HG03378 (cell line): ENCODE measurements at regions not wholly inside any gene's neighbourhood (a gene's known extent, or its start where the extent isn't known, plus 50 kb on each side); places are given as distances from the start of the nearest gene placed in this dataset.

Experiments used
- ATAC-seq: cut with Tn5 transposase; IDR thresholded peaks from one replicate; pipeline ENCODE4 v1.9.1; 2021; ENCODE audit warnings: mild to moderate bottlenecking, moderate library complexity; ENCODE audit not compliant: unreplicated experiment

- no peak for ATAC-seq
Observed at GRCh38 chr2:83695530-83695929, 763.5 kb downstream of the SUCLG1 start.

- ATAC-seq: no peak
Observed at GRCh38 chr2:83695037-83695436, 764.0 kb downstream of the SUCLG1 start.

DNA sequence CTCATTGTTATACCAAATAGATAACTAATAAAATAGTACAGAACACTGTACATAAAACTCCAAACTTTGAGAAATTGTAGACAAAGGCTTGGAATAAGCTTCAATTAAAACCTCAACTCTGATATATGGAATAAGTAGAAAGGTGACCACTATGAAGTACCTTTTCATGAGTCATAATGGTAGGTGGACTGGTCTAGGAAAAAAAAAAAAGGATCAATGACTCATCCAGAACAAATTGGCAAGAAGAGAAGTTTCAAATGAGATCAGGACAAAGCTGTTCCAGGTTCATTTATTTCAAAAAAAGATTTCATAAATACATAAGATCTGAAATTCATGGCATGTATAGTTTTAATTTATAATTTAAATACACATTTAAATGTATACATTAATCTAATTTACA, 769.7 kb downstream of the SUCLG1 start:
- no peak for ATAC-seq

DNA sequence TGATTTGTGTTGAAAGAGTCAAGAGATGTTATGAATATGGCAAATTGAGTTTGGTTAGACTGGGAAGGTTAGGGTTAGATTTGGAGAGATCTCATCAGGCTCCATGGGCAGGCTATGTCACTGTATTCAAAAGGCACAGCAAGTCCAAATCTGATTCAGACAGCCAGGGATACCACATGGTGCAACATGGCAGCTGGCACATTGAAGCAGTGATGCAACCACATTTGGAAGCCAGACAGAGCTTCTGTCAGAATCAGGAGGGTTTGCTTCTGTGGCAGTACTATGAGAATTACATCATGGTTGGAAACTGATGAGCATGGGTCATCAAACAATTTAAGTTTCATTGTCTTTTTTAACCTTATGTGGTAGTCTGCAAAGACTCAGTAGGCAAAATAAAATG, 772.2 kb downstream of the SUCLG1 start:
- no peak for ATAC-seq

DNA sequence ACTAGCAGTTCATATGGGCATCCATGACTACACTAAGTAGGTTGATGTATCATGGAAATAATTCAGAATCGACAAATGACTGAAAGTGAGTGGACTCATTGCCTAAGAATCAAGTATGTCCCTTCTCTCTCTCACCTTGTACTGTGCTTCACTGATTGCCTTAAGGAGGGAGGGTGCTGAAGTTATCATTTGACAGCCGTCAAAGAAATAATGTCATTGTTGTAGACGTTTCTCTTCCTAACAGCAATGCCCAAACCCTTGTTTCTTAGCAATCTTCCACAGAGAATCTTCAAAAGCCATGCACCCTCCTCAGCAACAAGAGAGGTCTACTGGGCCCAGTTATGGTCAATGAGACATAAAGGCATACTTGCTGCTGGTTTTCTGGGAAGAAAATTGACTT, 785.0 kb downstream of the SUCLG1 start:
- ATAC-seq: no peak

GRCh38 chr2:83665894-83666293, 793.2 kb downstream of the SUCLG1 start:
- ATAC-seq: no peak

DNA sequence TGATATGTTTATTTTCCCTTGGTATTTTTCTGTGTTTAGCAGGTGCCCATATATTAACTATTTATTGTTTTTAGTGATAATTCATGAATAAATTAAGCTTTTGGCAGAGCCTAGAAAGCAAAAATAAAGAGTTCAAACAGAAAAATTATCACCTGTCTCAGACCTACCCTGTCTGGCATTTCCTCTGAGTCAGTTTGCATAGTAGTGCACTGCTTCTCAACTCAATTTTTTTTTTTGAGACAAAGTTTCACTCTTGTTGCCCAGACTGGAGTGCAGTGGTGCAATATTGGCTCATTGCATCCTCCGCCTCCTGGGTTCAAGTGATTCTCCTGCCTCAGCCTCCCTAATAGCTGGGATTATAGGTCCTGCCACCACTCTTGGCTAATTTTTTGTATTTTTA, 793.9 kb downstream of the SUCLG1 start:
- no peak for ATAC-seq

- no peak for ATAC-seq
Observed at GRCh38 chr2:83661711-83662110, 797.4 kb downstream of the SUCLG1 start.

GRCh38 chr2:83654091-83654611, 804.9 kb downstream of the SUCLG1 start:
- no peak for ATAC-seq

DNA sequence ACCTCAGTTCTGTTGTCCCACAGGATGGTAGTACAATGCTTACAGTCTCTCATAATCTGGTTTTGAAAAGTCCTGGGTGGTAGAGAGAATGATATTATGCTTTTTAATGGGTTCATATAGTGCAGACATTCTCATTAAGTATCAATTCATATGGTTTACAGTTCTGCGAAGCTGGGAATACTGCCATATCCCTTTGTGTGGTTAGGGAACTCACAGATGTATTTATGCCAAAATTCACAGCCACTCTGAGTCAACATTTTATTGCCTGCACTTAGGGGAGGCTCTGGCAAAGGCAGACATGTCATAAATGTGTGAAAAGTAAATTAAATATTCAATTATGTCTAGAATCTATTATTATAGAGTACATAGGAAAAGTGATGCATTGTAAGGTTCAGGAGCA, 808.2 kb downstream of the SUCLG1 start:
- no peak for ATAC-seq

DNA sequence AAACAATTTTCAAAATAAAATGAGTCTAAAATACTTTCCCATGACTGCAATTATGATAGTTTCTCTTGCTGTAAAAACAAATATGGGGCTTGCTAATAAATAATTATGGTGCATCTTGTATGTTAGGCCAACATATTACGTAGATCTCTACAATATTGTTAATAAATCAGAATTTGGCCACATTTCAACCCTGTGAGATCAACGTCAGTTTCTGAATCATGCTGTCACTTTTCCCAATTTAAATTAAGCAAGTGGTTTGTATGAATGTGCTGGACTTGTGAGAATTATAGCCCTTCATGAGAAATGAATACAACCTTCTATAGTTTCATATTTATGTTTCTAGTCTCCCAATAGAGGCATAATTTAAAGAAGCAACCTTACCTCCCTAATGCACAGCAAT, 808.9 kb downstream of the SUCLG1 start:
- ATAC-seq: no peak

GRCh38 chr2:83640506-83640905, 818.6 kb downstream of the SUCLG1 start:
- ATAC-seq: no peak

GRCh38 chr2:83633423-83633822, 825.7 kb downstream of the SUCLG1 start:
- no peak for ATAC-seq

DNA sequence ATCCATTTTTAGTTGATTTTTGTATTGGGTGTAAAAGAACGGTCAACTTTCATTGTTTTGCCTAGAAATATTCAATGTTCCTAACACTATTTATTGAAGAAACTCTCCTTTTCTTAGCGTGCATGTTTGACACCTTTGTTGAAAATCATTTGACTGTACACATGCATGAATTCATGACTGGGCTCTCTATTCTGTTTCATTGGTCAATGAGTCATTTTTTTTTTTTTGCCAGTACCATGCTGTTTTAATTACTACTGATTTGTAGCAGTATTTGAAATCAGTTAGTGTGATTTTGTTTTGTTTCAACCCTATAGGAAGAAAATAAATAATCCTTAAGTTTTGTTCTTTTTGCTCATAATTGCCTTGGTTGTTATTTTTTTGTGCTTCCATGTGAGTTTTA, 828.7 kb downstream of the SUCLG1 start:
- ATAC-seq: no peak

GRCh38 chr2:83615511-83615910, 843.6 kb downstream of the SUCLG1 start:
- ATAC-seq: no peak

- no peak for ATAC-seq
Observed at GRCh38 chr2:83613178-83613577, 845.9 kb downstream of the SUCLG1 start.

GRCh38 chr2:83602753-83603152, 856.3 kb downstream of the SUCLG1 start:
- no peak for ATAC-seq

- no peak for ATAC-seq
Observed at GRCh38 chr2:83596592-83597282, 862.3 kb downstream of the SUCLG1 start.

GRCh38 chr2:83595926-83596325, 863.2 kb downstream of the SUCLG1 start:
- no peak for ATAC-seq

- ATAC-seq: no peak
Observed at GRCh38 chr2:83595121-83595690, 863.9 kb downstream of the SUCLG1 start.

- no peak for ATAC-seq
Observed at GRCh38 chr2:83594241-83595120, 864.6 kb downstream of the SUCLG1 start.

- no peak for ATAC-seq
Observed at GRCh38 chr2:83587309-83587708, 871.8 kb downstream of the SUCLG1 start.
